Testis (tissue), 2 donors: ENCODE measurements at regions not wholly inside any gene's neighbourhood (a gene's known extent, or its start where the extent isn't known, plus 50 kb on each side); places are given as distances from the start of the nearest gene placed in this dataset.

Experiments
- CTCF ChIP-seq, 3 experiments: fragments of 450-650 bp in 2 of 3; fragments of 200-600 bp in 1 of 3; sonication (generic) in 1 of 3; IDR thresholded peaks; one replicate each; pipeline ENCODE4 v1.5.1; 2016 to 2019; ENCODE audit warnings: antibody characterized with exemption in 3 of 3, mild to moderate bottlenecking in 2 of 3, moderate library complexity in 1 of 3
- POLR2A ChIP-seq: fragments of 450-650 bp; IDR thresholded peaks from one replicate; pipeline ENCODE4 v1.6.1; 2017; ENCODE audit warnings: antibody characterized with exemption, mild to moderate bottlenecking, moderate library complexity

GRCh38 chr19:34085336-34085735 lies 87.0 kb upstream of the LSM14A start:
- TF ChIP-seq CTCF (IDR thresholded peaks at IDR 0.05) (no peak), POLR2A (no peak)
